Mammary epithelial cell (primary cell): ENCODE measurements at regions not wholly inside any gene's neighbourhood (a gene's known extent, or its start where the extent isn't known, plus 50 kb on each side); places are given as distances from the start of the nearest gene placed in this dataset.

Experiments
- EZH2 ChIP-seq: IDR thresholded peaks from 2 replicates; pipeline ENCODE4 v1.6.1; 2012; ENCODE audit warnings: low read length, inconsistent platforms, borderline replicate concordance
- TF ChIP-seq, protein P1 (sequence below), 2 donors: IDR thresholded peaks in 1 of 2; conservative IDR thresholded peaks in 1 of 2; 2 replicates each; pipeline ENCODE4 v1.5.1; 2011 to 2012; ENCODE audit warnings: inconsistent platforms in 2 of 2, low read length in 2 of 2, mild to moderate bottlenecking in 2 of 2, control low read depth in 1 of 2, low read depth in 1 of 2; ENCODE audit not compliant: insufficient read depth in 1 of 2; ENCODE audit errors: extremely low read depth in 1 of 2

DNA sequence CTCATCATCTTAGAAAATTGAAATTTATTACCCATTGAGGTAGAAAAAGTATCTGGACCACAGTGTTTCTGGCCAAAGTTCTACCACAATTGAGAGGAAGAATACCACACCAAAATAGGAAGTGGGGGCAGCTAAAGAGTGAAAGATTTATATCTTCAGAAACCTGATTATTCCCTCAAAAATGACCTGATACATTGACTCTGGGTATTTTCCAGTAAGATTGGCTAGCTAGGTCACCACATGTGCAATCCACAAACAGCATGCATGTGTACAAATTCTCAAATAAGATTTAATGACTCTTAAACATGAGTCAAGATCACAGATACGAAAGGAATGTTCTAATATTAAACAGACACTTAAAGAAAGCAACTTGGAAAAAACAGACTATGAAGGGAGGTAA lies 1516.2 kb upstream of the PCDH20 start:
- no peak for TF ChIP-seq EZH2
- TF ChIP-seq, protein P1, sequence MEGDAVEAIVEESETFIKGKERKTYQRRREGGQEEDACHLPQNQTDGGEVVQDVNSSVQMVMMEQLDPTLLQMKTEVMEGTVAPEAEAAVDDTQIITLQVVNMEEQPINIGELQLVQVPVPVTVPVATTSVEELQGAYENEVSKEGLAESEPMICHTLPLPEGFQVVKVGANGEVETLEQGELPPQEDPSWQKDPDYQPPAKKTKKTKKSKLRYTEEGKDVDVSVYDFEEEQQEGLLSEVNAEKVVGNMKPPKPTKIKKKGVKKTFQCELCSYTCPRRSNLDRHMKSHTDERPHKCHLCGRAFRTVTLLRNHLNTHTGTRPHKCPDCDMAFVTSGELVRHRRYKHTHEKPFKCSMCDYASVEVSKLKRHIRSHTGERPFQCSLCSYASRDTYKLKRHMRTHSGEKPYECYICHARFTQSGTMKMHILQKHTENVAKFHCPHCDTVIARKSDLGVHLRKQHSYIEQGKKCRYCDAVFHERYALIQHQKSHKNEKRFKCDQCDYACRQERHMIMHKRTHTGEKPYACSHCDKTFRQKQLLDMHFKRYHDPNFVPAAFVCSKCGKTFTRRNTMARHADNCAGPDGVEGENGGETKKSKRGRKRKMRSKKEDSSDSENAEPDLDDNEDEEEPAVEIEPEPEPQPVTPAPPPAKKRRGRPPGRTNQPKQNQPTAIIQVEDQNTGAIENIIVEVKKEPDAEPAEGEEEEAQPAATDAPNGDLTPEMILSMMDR (conservative IDR thresholded peaks at IDR 0.05 in 1 of 2, IDR thresholded peaks at IDR 0.05 in 1 of 2; ENCODE audit: extremely low read depth in 1 of 2, insufficient read depth in 1 of 2, low read depth in 1 of 2, low read length in 2 of 2), result no peak
